SU-DHL-6 (cell line): ENCODE measurements at regions not wholly inside any gene's neighbourhood (a gene's known extent, or its start where the extent isn't known, plus 50 kb on each side); places are given as distances from the start of the nearest gene placed in this dataset.

ENCODE experiments used
- H2AFZ ChIP-seq: fragments of 200-600 bp; sonication (generic); 2 replicates; pipeline ENCODE4 v1.6.1; 2014; ENCODE audit warnings: low read depth, mild to moderate bottlenecking, moderate library complexity, mixed read lengths, antibody characterized with exemption, low read length; ENCODE audit not compliant: severe bottlenecking
- H3F3A ChIP-seq: fragments of 200-600 bp; shearing (Covaris generic); 2 replicates; pipeline ENCODE4 v1.6.0; 2016; ENCODE audit warnings: antibody characterized with exemption, mild to moderate bottlenecking; ENCODE audit not compliant: insufficient read depth
- H3K27ac ChIP-seq: fragments of 200-600 bp; sonication (generic); 2 replicates; pipeline ENCODE4 v1.5.1; 2016; ENCODE audit warnings: low read depth, mild to moderate bottlenecking, low read length, moderate library complexity, mixed read lengths
- H3K27me3 ChIP-seq: fragments of 200-600 bp; sonication (generic), shearing (Covaris generic); 2 replicates; pipeline ENCODE4 v1.6.0; 2014; ENCODE audit warnings: mild to moderate bottlenecking, low read length
- H3K36me3 ChIP-seq: fragments of 200-600 bp; sonication (generic); 2 replicates; pipeline ENCODE4 v1.6.1; 2014; ENCODE audit warnings: mild to moderate bottlenecking, low read length, mixed read lengths
- H3K4me2 ChIP-seq: fragments of 300-600, 200-600 bp; shearing (Covaris generic), sonication (generic); 2 replicates; pipeline ENCODE4 v1.6.0; 2014; ENCODE audit warnings: low read length, low read depth, mild to moderate bottlenecking; ENCODE audit not compliant: poor library complexity, severe bottlenecking
- H3K4me3 ChIP-seq: fragments of 200-600 bp; sonication (generic); 2 replicates; pipeline ENCODE4 v1.5.1; 2014; ENCODE audit warnings: antibody characterized with exemption, low read length, mild to moderate bottlenecking, mixed read lengths; ENCODE audit not compliant: insufficient read depth, poor library complexity, severe bottlenecking
- H3K79me2 ChIP-seq: fragments of 200-600 bp; sonication (generic); 2 replicates; pipeline ENCODE4 v1.6.1; 2014; ENCODE audit warnings: mild to moderate bottlenecking, low read length, moderate library complexity; ENCODE audit not compliant: insufficient read depth
- H3K9ac ChIP-seq: fragments of 200-600 bp; sonication (generic); 2 replicates; pipeline ENCODE4 v1.7.0; 2014; ENCODE audit warnings: mild to moderate bottlenecking, low read length
- H3K9me2 ChIP-seq: fragments of 200-600 bp; sonication (generic); replicated peaks from 2 replicates; pipeline ENCODE4 v1.6.1; 2014; ENCODE audit warnings: low read length; ENCODE audit not compliant: insufficient read depth
- H3K9me3 ChIP-seq: fragments of 200-600 bp; sonication (generic); 2 replicates; pipeline ENCODE4 v1.6.1; 2014; ENCODE audit warnings: low read length, mixed read lengths; ENCODE audit not compliant: insufficient read depth
- H4K20me1 ChIP-seq: fragments of 200-600 bp; sonication (generic); 2 replicates; pipeline ENCODE4 v1.6.1; 2014; ENCODE audit warnings: low read depth, mild to moderate bottlenecking, antibody characterized with exemption, low read length, moderate library complexity, mixed read lengths
- EZH2phosphoT487 ChIP-seq: fragments of 200-600 bp; sonication (generic), shearing (Covaris generic); conservative IDR thresholded peaks from 2 replicates; pipeline ENCODE4 v1.6.1; 2018; ENCODE audit warnings: mild to moderate bottlenecking, antibody characterized with exemption, low read length, moderate library complexity, mixed read lengths
- TF ChIP-seq, protein P1 (sequence below): fragments of 200-600 bp; sonication (generic); IDR thresholded peaks from one replicate; pipeline ENCODE4 v1.5.1; 2017; ENCODE audit warnings: antibody characterized with exemption, mild to moderate bottlenecking, low read length, moderate library complexity; ENCODE audit not compliant: insufficient read depth, poor library complexity, severe bottlenecking

DNA sequence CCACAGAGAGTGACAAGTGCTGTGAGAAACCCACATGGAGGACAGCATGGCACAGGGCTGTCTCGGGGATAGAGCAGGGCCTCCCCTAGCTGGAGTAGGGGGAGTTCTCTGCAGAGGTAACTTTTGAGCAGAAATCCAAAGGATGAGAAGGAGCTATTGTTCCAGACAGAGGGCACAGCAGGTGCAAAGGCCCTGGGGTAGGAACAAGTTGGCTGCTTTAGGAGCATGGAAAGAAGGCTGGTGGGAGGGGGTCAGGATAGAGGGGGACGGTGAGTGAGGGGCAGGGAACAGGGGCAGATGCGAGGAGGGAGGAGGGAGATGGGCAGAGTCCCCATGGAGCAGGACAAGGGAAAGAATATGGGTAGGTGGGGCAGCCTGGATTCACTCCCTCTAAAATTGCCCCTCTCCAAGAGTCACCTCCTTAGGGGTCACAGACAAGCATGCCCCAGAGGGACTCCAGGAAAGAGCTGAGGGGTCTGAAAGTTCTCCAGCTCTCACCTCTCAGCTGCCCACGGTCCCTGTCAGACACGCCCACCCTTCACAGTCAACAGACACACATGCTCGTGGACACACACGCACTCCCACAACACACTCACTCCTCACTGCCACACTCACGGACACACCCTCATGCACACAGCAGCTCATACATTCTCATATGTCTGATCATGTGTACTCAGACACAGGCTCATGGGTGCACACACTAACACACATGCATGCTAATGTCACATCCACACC, 110.7 kb downstream of the LITAF start:
- H3K9me3 ChIP-seq: peaks cover 7% of the 10 kb centered on the region; the same call in 1 of the 2 replicates
- no peak overlapping the region for H3K27ac ChIP-seq
- H4K20me1 ChIP-seq: no peaks in the 10 kb centered on the region
- no peak overlapping the region for H3K9ac ChIP-seq
- no peaks in the 10 kb centered on the region for H3K36me3 ChIP-seq
- H3K4me2 ChIP-seq: no peak overlapping the region
- H3K79me2 ChIP-seq: no peaks in the 10 kb centered on the region
- no peaks in the 10 kb centered on the region for H3F3A ChIP-seq
- H2AFZ ChIP-seq: no peak overlapping the region
- H3K9me2 ChIP-seq: no peaks in the 10 kb centered on the region
- no peak for TF ChIP-seq EZH2phosphoT487
- TF ChIP-seq, protein P1, sequence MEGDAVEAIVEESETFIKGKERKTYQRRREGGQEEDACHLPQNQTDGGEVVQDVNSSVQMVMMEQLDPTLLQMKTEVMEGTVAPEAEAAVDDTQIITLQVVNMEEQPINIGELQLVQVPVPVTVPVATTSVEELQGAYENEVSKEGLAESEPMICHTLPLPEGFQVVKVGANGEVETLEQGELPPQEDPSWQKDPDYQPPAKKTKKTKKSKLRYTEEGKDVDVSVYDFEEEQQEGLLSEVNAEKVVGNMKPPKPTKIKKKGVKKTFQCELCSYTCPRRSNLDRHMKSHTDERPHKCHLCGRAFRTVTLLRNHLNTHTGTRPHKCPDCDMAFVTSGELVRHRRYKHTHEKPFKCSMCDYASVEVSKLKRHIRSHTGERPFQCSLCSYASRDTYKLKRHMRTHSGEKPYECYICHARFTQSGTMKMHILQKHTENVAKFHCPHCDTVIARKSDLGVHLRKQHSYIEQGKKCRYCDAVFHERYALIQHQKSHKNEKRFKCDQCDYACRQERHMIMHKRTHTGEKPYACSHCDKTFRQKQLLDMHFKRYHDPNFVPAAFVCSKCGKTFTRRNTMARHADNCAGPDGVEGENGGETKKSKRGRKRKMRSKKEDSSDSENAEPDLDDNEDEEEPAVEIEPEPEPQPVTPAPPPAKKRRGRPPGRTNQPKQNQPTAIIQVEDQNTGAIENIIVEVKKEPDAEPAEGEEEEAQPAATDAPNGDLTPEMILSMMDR: no peak
- H3K27me3 ChIP-seq: no peaks in the 10 kb centered on the region
- H3K4me3 ChIP-seq: no peak overlapping the region

DNA sequence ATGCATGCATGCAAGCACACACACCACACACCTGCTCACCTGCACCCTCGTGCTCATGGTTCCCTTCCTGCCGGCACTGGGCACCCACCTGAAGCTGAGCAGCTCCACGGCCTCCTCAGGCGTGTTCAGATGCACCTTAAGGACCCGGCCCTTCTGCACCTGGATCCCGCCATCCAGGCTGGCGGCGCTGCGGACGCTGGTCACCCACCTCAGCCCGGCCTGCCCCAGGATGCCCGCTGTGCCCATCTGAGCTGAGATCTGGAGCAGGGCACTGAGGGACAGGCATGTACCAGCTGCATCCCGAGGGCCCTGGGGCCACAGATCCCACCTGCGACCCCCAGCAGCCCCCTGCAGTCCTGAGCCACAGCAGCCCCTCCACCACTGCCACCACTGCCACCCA, 110.0 kb downstream of the LITAF start:
- H4K20me1 ChIP-seq: no peaks in the 10 kb centered on the region
- no peak overlapping the region for H2AFZ ChIP-seq
- H3K27ac ChIP-seq: no peak overlapping the region
- TF ChIP-seq, protein P1: no peak
- no peak for TF ChIP-seq EZH2phosphoT487
- H3K9me3 ChIP-seq: peaks cover 7% of the 10 kb centered on the region; the same call in 1 of the 2 replicates
- no peaks in the 10 kb centered on the region for H3K27me3 ChIP-seq
- no peaks in the 10 kb centered on the region for H3K36me3 ChIP-seq
- no peak overlapping the region for H3K4me3 ChIP-seq
- H3K4me2 ChIP-seq: no peak overlapping the region
- H3K9ac ChIP-seq: no peak overlapping the region
- H3F3A ChIP-seq: no peaks in the 10 kb centered on the region
- H3K9me2 ChIP-seq: no peaks in the 10 kb centered on the region
- H3K79me2 ChIP-seq: no peaks in the 10 kb centered on the region

DNA sequence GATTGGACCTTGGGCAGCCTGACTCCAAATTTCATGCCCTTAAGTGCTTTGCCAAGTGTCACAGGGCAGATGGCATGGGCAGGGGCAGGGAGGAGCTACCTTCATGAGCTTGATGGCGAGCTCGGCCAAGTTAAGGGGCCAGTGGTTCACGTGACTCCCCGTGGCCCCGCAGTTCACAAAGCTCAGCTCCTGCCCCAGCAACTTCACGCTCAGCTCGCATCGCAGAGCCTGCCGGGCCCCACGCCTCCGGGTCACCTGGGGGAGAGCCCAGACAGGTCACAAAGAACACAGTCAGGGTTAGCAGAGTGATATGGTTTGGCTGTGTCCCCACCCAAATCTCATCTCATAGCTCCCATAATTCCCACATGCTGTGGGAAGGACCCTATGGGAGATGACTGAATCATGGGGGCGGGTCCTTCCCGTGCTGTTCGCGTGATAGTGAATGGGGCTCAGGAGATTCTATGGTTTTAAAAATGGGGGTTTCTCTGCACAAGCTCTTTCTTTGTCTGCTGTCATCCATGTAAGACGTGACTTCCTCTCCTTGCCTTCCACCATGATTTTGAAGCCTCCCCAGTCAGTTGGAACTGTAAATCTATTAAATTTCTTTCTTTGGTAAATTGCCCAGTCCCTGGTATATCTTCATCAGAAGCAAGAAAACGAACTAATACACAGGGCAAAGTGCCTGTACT, 108.1 kb downstream of the LITAF start:
- H3K9ac ChIP-seq: no peak overlapping the region
- peaks cover 19% of the 10 kb centered on the region; the same call in 1 of the 2 replicates for H3K9me3 ChIP-seq
- no peaks in the 10 kb centered on the region for H3K79me2 ChIP-seq
- H3F3A ChIP-seq: no peaks in the 10 kb centered on the region
- H3K27me3 ChIP-seq: no peaks in the 10 kb centered on the region
- no peaks in the 10 kb centered on the region for H3K9me2 ChIP-seq
- H3K36me3 ChIP-seq: no peaks in the 10 kb centered on the region
- H3K4me2 ChIP-seq: no peak overlapping the region
- no peak overlapping the region for H3K4me3 ChIP-seq
- H3K27ac ChIP-seq: no peak overlapping the region
- H4K20me1 ChIP-seq: no peaks in the 10 kb centered on the region
- TF ChIP-seq EZH2phosphoT487: no peak
- TF ChIP-seq, protein P1: no peak
- no peak overlapping the region for H2AFZ ChIP-seq
